Natural killer cell treated with Interleukin-12 subunit alpha and Interleukin-12 subunit beta and Interleukin-15 and Interleukin-18, amount 100 ng/mL, for 72 hours (primary cell): ENCODE measurements at regions not wholly inside any gene's neighbourhood (a gene's known extent, or its start where the extent isn't known, plus 50 kb on each side); places are given as distances from the start of the nearest gene placed in this dataset.

Source experiments
- ATAC-seq, 2 donors: fragments of 150-1000 bp; cut with Tn5 transposase in 1 of 2; sonication (Bioruptor Pico), chemical (Tn5 transposase) in 1 of 2; 2 replicates each; pipeline ENCODE4 v1.10.0; 2021
- DNase-seq: peaks from one replicate; pipeline ENCODE4 v3.0.0; 2022; ENCODE audit warnings: low spot score
- H3K27ac Mint-ChIP-seq, 2 donors: 1 replicate in 1 of 2; 2 replicates in 1 of 2; pipeline ENCODE4 v1.8.0; 2022; ENCODE audit warnings: mixed read lengths in 2 of 2, mild to moderate bottlenecking in 1 of 2, moderate library complexity in 1 of 2
- H3K27me3 Mint-ChIP-seq, 2 donors: 1 replicate in 1 of 2; 2 replicates in 1 of 2; pipeline ENCODE4 v1.8.0; 2022; ENCODE audit warnings: mixed read lengths in 2 of 2
- H3K36me3 Mint-ChIP-seq: one replicate; pipeline ENCODE4 v1.8.0; 2022; ENCODE audit warnings: mixed read lengths
- H3K4me1 Mint-ChIP-seq, 2 donors: 1 replicate in 1 of 2; 2 replicates in 1 of 2; pipeline ENCODE4 v1.8.0; 2022; ENCODE audit warnings: low read depth in 2 of 2, mixed read lengths in 2 of 2, mild to moderate bottlenecking in 1 of 2
- H3K4me3 Mint-ChIP-seq: one replicate; pipeline ENCODE4 v1.8.0; 2022; ENCODE audit warnings: mixed read lengths
- H3K9me3 Mint-ChIP-seq: 2 replicates; pipeline ENCODE4 v1.8.0; 2022; ENCODE audit warnings: mixed read lengths

DNA sequence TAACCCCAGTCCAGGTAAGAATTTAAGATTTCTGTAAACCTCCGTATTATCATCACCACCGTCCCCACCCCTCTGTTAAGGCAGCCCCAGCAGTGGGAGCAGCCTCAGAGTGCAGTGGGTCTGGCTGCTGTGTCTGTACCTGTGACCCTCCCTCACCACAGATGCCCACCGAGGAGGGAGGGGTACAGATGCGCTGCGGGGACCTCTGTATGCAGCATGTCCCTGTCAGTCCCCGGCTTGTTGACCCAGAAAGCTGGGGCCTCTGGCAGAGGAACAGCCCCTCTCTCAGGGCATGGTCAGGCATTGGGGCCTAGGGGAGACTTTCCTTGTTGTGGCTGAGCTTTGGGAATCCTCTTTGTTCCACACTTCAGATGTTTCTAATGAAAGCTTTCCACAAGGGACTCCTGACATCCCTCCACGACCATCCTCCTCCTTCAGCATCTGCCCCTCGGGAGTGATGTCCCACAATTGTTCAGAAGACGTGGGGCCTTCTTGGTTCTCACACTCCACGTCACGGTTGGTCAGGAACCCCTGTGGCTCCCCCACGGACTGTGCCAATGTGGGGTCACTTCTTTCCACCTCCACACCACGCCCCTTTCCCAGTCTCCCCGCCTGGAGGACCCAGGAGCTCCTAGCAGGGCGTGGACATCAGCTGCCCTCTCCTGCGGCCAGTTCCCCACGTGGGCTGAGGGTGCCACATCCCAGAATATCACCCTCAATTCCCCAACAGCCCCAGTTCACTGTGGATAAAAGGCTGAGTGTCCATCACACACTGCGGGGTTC, 384.2 kb upstream of the MYT1L start:
- no peak overlapping the region for H3K4me3 Mint-ChIP-seq
- H3K27ac Mint-ChIP-seq, result no peak overlapping the region
- H3K4me1 Mint-ChIP-seq, result no peaks in the 10 kb centered on the region
- peaks cover 4 to 10% of the 10 kb centered on the region in 2 donors for H3K27me3 Mint-ChIP-seq
- H3K9me3 Mint-ChIP-seq, result no peaks in the 10 kb centered on the region
- H3K36me3 Mint-ChIP-seq, result no peaks in the 10 kb centered on the region
- ATAC-seq (peak; percentile 12 to 31), DNase-seq (no peak)

DNA sequence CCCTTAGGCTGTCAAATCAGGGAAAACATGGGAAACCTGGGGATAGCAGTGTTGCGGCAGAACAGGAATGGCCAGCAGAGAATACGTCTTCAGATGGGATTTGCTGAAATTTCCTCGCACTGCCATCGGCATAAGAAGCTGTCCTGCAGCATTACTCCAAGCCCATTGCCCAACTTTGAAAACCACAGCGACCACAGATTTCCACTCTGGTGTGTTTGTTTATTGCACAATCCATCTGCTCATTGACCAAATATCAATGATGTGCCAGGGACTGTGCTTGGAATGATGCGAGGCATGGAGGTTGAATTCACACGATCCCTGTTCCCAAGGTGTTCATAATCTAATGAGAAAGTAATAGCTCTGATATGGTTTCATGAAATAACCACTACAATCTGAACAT, 383.3 kb upstream of the MYT1L start:
- no peak for DNase-seq
- Mint-ChIP-seq H3K9me3 (no peaks in the 10 kb centered on the region), H3K27me3 (peaks cover 4 to 9% of the 10 kb centered on the region in 2 donors), H3K4me3 (no peak overlapping the region), H3K27ac (no peak overlapping the region), H3K4me1 (no peaks in the 10 kb centered on the region), H3K36me3 (no peaks in the 10 kb centered on the region)
- ATAC-seq, result no peak

DNA sequence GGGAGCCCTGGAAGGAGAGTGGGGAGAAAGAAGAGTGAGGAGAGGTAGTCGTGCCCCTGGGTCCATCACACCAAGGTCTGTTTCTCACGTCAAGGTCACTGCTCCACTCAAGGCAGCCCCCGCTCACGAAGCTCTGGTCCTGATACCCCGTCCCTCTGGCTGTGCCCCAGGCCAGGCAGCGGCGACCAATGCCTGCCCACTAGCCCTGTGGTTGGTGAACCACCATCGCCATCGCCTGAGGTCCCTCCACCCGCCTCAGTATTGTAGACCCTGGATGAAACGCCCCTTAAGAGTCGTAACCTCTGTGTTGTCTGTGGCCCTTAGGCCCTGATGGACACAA, 378.3 kb upstream of the MYT1L start:
- DNase-seq (no peak), ATAC-seq (no peak)
- Mint-ChIP-seq H3K36me3 (no peaks in the 10 kb centered on the region), H3K4me1 (no peaks in the 10 kb centered on the region), H3K27me3 (peaks cover 2 to 9% of the 10 kb centered on the region in 2 donors), H3K9me3 (no peaks in the 10 kb centered on the region), H3K27ac (no peak overlapping the region), H3K4me3 (no peak overlapping the region)

DNA sequence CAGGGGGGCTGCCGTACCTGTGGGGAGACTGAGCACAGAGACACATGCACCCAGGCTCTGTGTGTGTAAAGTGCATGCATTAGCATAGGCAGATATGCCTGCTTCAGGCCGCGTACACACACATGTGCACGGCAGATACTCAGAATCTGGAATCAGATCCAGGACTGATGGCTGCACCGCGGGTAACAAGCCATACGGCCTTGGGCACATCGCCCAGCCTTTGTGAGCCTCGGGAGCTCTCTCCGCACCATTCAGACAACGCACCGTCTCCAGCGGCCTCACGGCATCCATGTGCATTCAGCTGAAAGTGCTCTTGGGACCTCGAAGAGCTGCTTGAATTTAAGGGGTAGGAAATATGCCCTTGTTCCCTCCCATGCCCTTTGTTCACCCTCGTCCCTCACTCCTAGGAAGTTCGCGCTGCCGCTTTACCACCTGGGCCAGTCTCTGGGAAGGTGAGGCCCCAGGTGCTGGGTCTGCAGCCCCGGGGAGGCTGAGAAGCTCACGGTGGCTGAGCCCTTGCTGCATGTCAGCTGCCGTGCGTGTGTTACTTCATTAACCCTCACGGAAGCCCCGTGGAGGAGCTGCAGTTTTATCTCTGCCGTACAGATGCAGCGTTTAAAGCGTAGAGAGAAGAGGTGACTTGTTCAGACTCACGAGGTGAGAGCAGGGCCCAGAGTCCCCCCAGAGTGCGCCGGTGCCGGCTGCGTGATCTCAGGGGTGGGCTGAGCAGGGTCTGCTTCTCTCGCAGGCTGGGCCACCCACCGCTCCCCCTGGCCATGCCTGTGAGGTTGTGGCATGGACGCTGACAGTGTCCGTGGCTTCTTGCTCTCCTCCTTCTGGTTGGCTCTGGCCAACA, 377.7 kb upstream of the MYT1L start:
- no peaks in the 10 kb centered on the region for H3K36me3 Mint-ChIP-seq
- no peak for DNase-seq
- no peak overlapping the region for H3K4me3 Mint-ChIP-seq
- H3K27me3 Mint-ChIP-seq, result peaks cover 2 to 9% of the 10 kb centered on the region in 2 donors
- no peak overlapping the region for H3K27ac Mint-ChIP-seq
- ATAC-seq, result no peak
- peaks cover 0 to 4% of the 10 kb centered on the region in 2 donors for H3K4me1 Mint-ChIP-seq
- H3K9me3 Mint-ChIP-seq, result no peaks in the 10 kb centered on the region

DNA sequence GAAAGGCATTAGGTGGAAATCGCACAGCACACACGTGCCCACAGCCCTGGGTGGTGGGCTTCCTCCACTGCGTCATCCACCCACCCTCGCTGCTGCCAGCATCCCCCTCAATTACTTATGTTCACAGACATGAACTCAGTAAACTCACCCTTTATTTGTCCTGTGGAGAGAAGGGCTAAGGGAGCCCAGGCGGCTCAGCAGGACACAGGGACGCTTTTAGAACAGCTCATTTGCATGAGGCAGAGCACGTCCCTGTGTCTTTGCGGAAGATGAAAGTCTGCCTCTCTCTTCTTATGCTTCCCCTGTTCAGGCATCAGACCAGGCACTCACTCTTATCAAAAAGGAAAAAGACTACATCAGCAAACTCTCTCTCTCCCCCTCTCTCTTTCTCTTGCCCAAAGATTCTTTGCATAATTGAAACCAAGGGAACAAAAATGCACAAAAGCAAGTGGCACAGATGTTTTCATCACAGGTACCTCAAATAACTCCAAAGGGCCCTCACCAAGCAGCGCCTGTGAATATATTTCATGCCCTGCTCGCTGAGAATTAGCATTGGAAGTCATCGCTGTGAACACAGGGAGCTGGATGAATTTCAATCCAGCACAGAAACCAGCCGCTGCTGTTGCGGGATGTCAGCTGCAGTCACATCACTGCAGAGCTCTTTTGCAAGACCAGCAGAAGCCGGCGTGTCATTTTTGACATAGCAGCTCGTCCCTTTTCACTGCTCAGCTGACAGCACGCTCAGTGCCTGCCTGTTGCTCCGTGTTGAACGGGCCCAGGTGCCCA, 376.3 kb upstream of the MYT1L start:
- H3K27ac Mint-ChIP-seq, result no peak overlapping the region
- DNase-seq (no peak), ATAC-seq (no peak)
- no peak overlapping the region for H3K4me3 Mint-ChIP-seq
- no peaks in the 10 kb centered on the region for H3K9me3 Mint-ChIP-seq
- no peaks in the 10 kb centered on the region for H3K36me3 Mint-ChIP-seq
- H3K4me1 Mint-ChIP-seq, result peaks cover 0 to 4% of the 10 kb centered on the region in 2 donors
- peaks cover 2 to 3% of the 10 kb centered on the region in 2 donors for H3K27me3 Mint-ChIP-seq

DNA sequence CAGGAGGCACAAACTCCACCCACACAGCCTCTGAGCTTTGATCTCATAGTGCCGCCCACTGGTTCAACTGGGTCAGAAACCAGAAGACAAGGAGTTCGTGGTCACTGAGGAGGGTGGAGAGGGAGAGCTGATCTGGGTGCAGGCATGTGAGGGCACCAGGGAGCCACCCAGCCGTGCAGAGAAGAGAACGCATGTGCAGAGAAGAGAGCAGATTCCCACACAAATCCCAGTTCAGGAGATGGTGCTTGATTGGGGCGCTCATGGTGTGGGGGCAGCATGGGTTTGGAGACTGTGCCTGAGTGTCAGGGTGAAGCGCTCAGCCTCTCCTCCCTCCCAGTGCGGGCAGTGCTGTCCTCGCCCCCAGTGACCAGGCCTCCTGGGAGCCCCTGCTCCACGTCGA, 375.2 kb upstream of the MYT1L start:
- Mint-ChIP-seq H3K9me3 (no peaks in the 10 kb centered on the region), H3K27ac (no peak overlapping the region), H3K27me3 (no peaks in the 10 kb centered on the region), H3K36me3 (no peaks in the 10 kb centered on the region), H3K4me1 (peaks cover 0 to 4% of the 10 kb centered on the region in 2 donors), H3K4me3 (no peak overlapping the region)
- DNase-seq (no peak), ATAC-seq (no peak)

DNA sequence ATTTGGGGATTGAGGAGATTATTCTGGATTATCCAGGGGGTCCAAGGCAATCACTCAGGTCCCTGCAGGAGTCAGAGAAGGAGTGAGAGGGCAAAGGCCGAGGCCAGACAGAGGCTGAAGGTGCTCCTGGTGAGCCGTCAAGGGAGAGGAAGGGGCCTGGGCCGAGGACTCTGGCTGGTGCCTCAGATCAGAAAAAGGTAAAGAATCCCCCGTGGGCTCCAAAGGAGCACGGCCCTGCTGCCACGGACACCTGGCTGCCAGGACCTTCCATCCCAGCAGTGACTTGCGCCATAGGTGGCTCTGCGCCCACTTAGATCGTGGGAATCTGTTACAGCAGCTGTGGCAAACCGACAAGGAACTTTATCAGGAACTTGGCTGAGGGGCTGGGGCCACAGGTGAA, 374.8 kb upstream of the MYT1L start:
- Mint-ChIP-seq H3K36me3 (no peaks in the 10 kb centered on the region), H3K4me3 (no peak overlapping the region), H3K4me1 (peaks cover 0 to 4% of the 10 kb centered on the region in 2 donors), H3K27ac (no peak overlapping the region), H3K9me3 (no peaks in the 10 kb centered on the region), H3K27me3 (no peaks in the 10 kb centered on the region)
- ATAC-seq (no peak), DNase-seq (no peak)

DNA sequence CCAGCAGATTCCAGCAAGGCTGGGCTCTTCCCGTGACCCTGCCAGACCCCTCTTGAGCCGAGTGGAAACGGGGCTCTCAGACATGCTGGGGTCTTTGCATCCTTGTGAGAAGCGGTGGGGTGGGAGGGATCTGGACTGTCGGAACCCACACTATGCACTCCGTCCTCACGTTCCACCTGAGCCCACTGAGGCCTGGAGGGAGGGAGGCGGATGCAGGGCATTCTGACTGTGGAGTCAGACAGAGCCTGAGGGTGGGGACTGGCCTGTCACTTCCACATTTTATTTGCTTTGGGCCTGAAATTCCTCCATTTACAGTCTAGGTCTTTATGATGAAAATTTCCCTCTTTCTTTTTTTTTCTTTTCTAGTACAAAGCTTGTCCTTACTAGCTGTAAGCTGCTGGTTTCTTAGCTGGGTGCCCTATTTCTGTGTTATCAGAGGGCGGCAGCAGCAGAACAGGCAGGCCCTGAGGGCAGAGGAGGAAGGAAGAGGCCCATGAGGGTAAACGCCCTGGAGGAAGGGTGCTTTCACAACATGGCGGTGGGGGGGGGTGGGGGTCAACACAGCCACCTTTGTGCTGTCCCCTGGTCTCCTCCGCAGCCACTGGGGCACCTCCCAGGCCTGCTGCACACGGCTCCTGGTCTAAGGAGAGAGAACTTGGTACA, 373.5 kb upstream of the MYT1L start:
- Mint-ChIP-seq H3K4me1 (peaks cover 0 to 4% of the 10 kb centered on the region in 2 donors), H3K36me3 (no peaks in the 10 kb centered on the region), H3K9me3 (no peaks in the 10 kb centered on the region), H3K27ac (peak overlapping the region in 1 of 2 donors; percentile 12), H3K4me3 (no peak overlapping the region), H3K27me3 (no peaks in the 10 kb centered on the region)
- no peak for DNase-seq
- ATAC-seq, result no peak

DNA sequence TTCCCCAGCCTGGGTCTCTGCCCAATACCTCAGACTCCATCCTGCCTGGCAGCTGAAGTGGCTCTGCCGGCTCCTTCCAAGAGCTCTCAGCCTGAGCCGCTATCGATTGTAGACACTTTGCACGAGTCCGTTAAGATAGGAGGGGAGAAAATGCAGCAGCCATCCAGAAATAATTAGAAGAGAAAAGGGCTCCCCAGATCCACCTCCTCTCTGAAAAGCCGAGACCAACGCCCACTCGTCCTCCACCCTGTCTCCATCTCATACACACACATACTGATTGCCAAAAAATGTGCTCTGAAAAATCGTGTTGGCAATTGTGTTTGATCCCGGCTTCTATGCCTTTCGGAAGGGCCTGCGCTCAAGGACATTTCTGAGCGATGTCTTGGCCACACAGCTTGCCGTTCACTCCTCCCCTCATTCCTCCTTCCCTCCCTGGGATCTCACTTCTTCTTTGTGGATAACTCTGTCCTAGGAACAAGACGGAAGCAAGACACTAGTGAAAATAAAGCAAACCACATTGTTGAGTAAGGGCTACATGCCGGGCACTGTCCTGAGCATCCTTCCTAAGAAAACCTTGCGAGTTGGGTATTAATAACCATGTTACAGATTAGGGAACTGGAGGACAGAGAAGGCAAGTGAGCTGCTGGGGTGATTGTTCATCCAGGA, 372.8 kb upstream of the MYT1L start:
- Mint-ChIP-seq H3K27me3 (no peaks in the 10 kb centered on the region), H3K4me3 (no peak overlapping the region), H3K4me1 (peaks cover 0 to 4% of the 10 kb centered on the region in 2 donors), H3K9me3 (no peaks in the 10 kb centered on the region), H3K27ac (peak overlapping the region in 1 of 2 donors; percentile 12), H3K36me3 (no peaks in the 10 kb centered on the region)
- ATAC-seq (no peak), DNase-seq (no peak)

DNA sequence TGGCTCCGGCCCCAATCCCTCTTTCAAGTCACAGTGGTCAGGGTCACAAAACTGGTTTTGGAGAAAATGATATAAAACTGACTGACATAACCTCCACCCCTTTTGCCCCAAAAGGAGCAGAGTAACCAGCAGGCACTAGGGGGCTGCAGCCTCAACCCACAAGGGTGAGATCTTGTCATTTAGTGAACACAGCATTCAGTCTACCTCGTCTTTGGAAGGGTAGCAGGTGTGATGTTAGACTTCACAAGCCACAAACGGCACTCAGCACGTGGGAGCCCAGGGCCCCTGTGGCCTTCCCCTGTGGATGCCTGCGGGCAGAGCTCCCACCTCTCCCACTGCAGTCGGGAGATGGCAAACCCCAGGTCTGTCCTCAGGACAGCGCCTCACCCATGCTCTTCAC, 372.1 kb upstream of the MYT1L start:
- DNase-seq (no peak), ATAC-seq (no peak)
- no peaks in the 10 kb centered on the region for H3K27me3 Mint-ChIP-seq
- H3K36me3 Mint-ChIP-seq, result no peaks in the 10 kb centered on the region
- H3K9me3 Mint-ChIP-seq, result no peaks in the 10 kb centered on the region
- peaks cover 0 to 4% of the 10 kb centered on the region in 2 donors for H3K4me1 Mint-ChIP-seq
- no peak overlapping the region for H3K4me3 Mint-ChIP-seq
- H3K27ac Mint-ChIP-seq, result no peak overlapping the region

DNA sequence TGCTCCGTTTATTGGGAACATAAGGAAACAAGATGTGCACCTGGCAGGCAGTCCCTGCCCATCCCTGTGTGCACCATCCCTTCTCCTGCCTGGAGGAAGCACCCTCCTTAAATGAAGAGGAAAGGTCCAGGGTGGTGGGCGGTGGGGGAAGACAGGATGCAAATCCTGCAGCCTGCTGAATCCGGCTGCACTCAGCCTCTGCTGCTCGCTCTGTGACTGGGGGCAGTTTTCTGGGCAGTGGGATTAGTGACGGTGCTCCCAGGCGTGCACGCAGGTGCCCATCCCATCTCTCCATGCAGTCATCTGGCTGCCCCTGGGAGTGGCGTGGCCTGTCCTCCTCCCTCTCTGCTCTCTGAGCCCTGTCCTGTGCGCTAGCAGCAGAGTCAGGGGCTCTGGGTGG, 371.3 kb upstream of the MYT1L start:
- H3K27ac Mint-ChIP-seq, result no peak overlapping the region
- no peak for ATAC-seq
- no peak overlapping the region for H3K4me3 Mint-ChIP-seq
- peaks cover 0 to 4% of the 10 kb centered on the region in 2 donors for H3K4me1 Mint-ChIP-seq
- no peaks in the 10 kb centered on the region for H3K36me3 Mint-ChIP-seq
- no peaks in the 10 kb centered on the region for H3K27me3 Mint-ChIP-seq
- H3K9me3 Mint-ChIP-seq, result no peaks in the 10 kb centered on the region
- no peak for DNase-seq

DNA sequence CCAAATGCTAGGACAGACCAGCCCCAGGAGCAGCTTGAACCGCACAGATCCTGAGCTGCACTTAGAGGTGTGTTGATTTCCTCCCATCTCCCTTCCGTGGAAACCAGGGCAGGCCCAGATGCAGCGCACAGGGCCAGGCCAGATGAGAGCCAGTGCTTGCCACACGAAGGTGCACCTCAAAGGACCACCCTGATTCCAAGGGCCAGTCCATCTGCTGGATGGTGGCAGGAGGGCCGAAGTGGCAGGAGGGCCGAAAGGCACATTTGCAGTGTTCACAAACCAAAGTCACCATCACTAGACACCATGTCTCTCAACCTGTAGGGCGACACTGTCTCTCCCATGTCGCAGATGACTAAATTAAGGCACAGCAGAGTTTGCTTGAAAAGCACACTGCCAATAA, 370.7 kb upstream of the MYT1L start:
- H3K36me3 Mint-ChIP-seq, result no peaks in the 10 kb centered on the region
- peaks cover 0 to 4% of the 10 kb centered on the region in 2 donors for H3K4me1 Mint-ChIP-seq
- no peak overlapping the region for H3K4me3 Mint-ChIP-seq
- DNase-seq (no peak), ATAC-seq (no peak)
- H3K9me3 Mint-ChIP-seq, result no peaks in the 10 kb centered on the region
- no peaks in the 10 kb centered on the region for H3K27me3 Mint-ChIP-seq
- H3K27ac Mint-ChIP-seq, result no peak overlapping the region

DNA sequence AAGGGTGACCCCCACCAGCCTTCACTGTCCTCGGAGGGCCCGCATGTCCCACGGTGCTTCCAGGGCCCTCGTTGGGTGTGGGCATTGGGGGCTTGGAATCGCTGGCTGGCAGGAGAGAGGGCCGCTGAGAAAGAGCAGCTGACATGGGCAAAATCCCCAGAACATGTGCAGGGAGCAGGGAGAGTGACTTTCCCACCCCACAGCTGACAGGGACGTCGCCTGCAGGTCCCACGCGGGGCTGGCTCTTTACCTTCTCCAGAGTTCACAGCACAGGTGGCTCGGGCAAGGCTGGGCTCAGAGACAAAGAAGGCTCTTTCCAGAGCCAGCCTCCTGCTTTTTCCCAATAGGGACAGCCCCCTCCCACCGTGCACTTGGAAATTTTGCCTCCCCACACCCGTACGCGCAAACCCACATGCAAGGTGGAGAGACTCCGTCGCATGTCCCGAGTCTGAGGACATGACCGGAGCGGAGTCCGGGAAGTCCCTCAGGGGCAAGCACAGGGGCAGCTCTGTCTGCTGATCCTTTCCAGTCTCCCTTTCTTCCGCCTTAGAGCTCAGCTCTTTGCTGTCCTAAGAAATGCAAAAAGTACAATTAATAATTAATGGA, 370.2 kb upstream of the MYT1L start:
- no peaks in the 10 kb centered on the region for H3K27me3 Mint-ChIP-seq
- no peak overlapping the region for H3K4me3 Mint-ChIP-seq
- H3K4me1 Mint-ChIP-seq, result peaks cover 0 to 4% of the 10 kb centered on the region in 2 donors
- no peak for DNase-seq
- no peak for ATAC-seq
- no peaks in the 10 kb centered on the region for H3K36me3 Mint-ChIP-seq
- H3K9me3 Mint-ChIP-seq, result no peaks in the 10 kb centered on the region
- no peak overlapping the region for H3K27ac Mint-ChIP-seq
